ENCODE measurements at regions not wholly inside any gene's neighbourhood (a gene's known extent, or its start where the extent isn't known, plus 50 kb on each side); places are given as distances from the start of the nearest gene placed in this dataset.

DNA sequence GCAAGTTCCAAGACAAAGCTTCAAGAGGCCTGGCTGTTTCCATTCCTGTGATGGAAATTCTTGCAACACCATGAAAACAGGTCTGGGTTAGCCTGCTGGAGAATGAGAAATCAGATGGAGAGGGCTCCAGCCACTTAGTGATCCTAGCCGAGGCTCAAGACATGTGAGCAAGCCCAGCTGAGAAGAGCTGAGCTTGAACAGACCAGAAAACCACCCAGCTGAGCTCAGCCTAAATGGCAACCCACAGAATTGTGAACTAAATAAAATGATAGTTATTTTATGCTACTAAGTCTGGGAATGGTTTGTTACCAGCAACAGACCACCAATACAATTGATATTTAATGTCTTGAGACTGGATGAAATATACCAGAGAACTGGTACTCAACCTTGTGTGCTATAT lies 494.5 kb downstream of the RMST start:
- TF ChIP-seq, protein P1, sequence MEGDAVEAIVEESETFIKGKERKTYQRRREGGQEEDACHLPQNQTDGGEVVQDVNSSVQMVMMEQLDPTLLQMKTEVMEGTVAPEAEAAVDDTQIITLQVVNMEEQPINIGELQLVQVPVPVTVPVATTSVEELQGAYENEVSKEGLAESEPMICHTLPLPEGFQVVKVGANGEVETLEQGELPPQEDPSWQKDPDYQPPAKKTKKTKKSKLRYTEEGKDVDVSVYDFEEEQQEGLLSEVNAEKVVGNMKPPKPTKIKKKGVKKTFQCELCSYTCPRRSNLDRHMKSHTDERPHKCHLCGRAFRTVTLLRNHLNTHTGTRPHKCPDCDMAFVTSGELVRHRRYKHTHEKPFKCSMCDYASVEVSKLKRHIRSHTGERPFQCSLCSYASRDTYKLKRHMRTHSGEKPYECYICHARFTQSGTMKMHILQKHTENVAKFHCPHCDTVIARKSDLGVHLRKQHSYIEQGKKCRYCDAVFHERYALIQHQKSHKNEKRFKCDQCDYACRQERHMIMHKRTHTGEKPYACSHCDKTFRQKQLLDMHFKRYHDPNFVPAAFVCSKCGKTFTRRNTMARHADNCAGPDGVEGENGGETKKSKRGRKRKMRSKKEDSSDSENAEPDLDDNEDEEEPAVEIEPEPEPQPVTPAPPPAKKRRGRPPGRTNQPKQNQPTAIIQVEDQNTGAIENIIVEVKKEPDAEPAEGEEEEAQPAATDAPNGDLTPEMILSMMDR (conservative IDR thresholded peaks at IDR 0.05; ENCODE audit: low read depth, low read length): no peak
- H3K4me3 ChIP-seq (ENCODE audit: low read depth, low read length): no peak overlapping the region
- DNase-seq (ENCODE audit: low read depth): no peak

GRCh38 chr12:97960225-97960624 lies 497.6 kb downstream of the RMST start:
- H3K4me3 ChIP-seq (ENCODE audit: low read depth, low read length): no peak overlapping the region
- TF ChIP-seq, protein P1 (conservative IDR thresholded peaks at IDR 0.05; ENCODE audit: low read depth, low read length): peak; percentile 35

DNA sequence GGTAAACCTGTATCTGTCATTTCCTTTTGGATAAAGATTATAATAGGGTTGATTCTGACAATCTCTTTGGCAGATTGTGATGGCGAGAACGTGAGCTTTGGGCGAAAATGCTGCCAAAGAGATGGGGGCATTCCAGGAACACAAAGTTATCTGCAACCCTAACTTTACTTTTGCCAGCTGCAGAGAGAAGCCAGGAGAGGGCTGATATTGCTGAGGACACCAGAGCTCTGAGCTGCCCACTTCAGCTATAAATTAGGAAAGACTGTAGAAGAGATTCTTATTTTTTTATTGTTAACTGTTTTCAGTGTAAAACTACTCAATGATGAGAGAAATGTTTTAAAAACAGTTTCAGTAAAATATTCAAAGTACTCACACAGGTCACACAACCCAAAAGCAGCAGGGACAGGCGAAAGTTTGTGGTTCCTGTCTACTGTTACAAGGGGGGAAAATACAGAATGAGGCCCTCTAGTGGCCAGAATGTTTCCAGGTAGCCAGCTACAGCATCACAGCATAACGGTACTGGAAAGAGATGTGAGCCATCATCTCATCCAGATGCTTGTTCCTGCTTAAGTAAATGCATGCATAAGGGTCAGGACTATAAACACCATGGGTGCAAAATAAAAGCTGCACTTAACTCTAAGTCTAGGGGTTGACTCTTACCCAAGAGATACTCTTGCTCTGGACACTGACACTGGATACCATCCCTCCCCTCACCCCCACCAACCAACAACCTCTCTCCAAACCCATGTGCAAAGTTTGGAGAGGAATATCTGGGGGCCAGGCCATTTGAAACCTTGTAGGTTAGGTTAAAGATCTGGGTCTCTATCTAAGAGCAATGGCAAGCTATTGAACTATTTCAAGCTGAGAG lies 498.4 kb downstream of the RMST start:
- H3K4me3 ChIP-seq (ENCODE audit: low read depth, low read length): no peak overlapping the region
- TF ChIP-seq, protein P1 (conservative IDR thresholded peaks at IDR 0.05; ENCODE audit: low read depth, low read length): peak; percentile 86
- DNase-seq (ENCODE audit: low read depth): no peak

More at GRCh38 chr12:97960225-97960624, 497.6 kb downstream of the RMST start:
- no peak for DNase-seq (ENCODE audit: low read depth)

DNA sequence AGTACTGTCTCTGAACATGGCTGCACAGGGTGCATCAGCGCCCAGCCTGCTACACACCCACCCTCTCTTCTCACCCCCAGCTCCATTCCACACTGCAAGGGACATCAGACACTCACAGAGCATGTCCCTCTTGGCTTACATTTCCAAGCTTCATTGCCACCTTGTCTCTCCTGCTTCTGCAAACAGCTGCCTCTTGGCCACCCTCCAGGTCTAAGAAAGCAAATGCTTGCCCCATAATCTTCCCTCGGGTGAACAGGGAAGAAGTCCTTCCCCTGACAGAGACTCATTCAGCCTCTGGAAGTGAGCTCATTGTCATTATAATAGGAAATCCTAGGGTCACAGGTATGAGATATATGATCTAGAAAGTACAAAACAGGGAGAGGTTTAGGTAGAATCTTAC lies 505.2 kb downstream of the RMST start:
- H3K4me3 ChIP-seq (ENCODE audit: low read depth, low read length): no peak overlapping the region
- no peak for DNase-seq (ENCODE audit: low read depth)
- TF ChIP-seq, protein P1 (conservative IDR thresholded peaks at IDR 0.05; ENCODE audit: low read depth, low read length): no peak

GRCh38 chr12:97968641-97969197 lies 506.1 kb downstream of the RMST start:
- TF ChIP-seq, protein P1 (conservative IDR thresholded peaks at IDR 0.05; ENCODE audit: low read depth, low read length): no peak
- no peak overlapping the region for H3K4me3 ChIP-seq (ENCODE audit: low read depth, low read length)
- no peak for DNase-seq (ENCODE audit: low read depth)

- TF ChIP-seq, protein P1 (conservative IDR thresholded peaks at IDR 0.05; ENCODE audit: low read depth, low read length): no peak
- no peak for DNase-seq (ENCODE audit: low read depth)
These were observed 515.3 kb downstream of the RMST start for GRCh38 chr12:97977870-97978405.

More at GRCh38 chr12:97977870-97978405, 515.3 kb downstream of the RMST start:
- no peak overlapping the region for H3K4me3 ChIP-seq (ENCODE audit: low read depth, low read length)

All from epithelial cell of proximal tubule (primary cell).